ENCODE measurements at regions not wholly inside any gene's neighbourhood (a gene's known extent, or its start where the extent isn't known, plus 50 kb on each side); places are given as distances from the start of the nearest gene placed in this dataset.

- WGBS, 2 experiments (ENCODE audit: low coverage in 1 of 2, low lambda C conversion rate in 2 of 2, missing lambda C conversion rate in 2 of 2), result 64 to 69% methylated on average over 2 of the region's 2 CpGs
Measured at GRCh38 chr13:85650613-85651012, 148.6 kb downstream of the SLITRK6 start.

GRCh38 chr13:85640727-85641126 lies 158.5 kb downstream of the SLITRK6 start:
- no peak for TF ChIP-seq EZH2phosphoT487 (IDR thresholded peaks at IDR 0.05; ENCODE audit: insufficient read depth, low read depth)
- TF ChIP-seq EZH2 (IDR thresholded peaks at IDR 0.05; ENCODE audit: insufficient read depth, poor library complexity, severe bottlenecking), result no peak
- Histone ChIP-seq H3K27ac (no peak overlapping the region), H3K36me3 (ENCODE audit: low read depth) (no peaks in the 10 kb centered on the region), H3K4me1 (ENCODE audit: insufficient read depth) (no peaks in the 10 kb centered on the region), H3K9me2 (ENCODE audit: insufficient read depth) (no peaks in the 10 kb centered on the region), H3K4me3 (no peak overlapping the region), H4K20me1 (ENCODE audit: insufficient read depth) (no peaks in the 10 kb centered on the region), H3F3A (ENCODE audit: insufficient read depth) (no peaks in the 10 kb centered on the region), H3K4me2 (ENCODE audit: unreplicated experiment) (no peak overlapping the region), H3K27me3 (replicated peaks; ENCODE audit: insufficient read depth) (no peaks in the 10 kb centered on the region), H2AFZ (no peak overlapping the region), H3K9me3 (ENCODE audit: low read depth) (peaks cover 3% of the 10 kb centered on the region), H3K79me2 (ENCODE audit: insufficient read depth) (no peaks in the 10 kb centered on the region), H3K9ac (no peak overlapping the region)
- WGBS, 2 experiments (ENCODE audit: low coverage in 1 of 2, low lambda C conversion rate in 2 of 2, missing lambda C conversion rate in 2 of 2), result 20 to 23% methylated on average over 3 of the region's 3 CpGs
- no peak for DNase-seq
- in situ Hi-C loops (cut with MboI), result no loop called here

More at GRCh38 chr13:85650613-85651012, 148.6 kb downstream of the SLITRK6 start:
- Histone ChIP-seq H3K27me3 (replicated peaks; ENCODE audit: insufficient read depth) (no peaks in the 10 kb centered on the region), H3K4me1 (ENCODE audit: insufficient read depth) (no peaks in the 10 kb centered on the region), H3K9ac (no peak overlapping the region), H3K9me3 (ENCODE audit: low read depth) (no peaks in the 10 kb centered on the region), H3K4me2 (ENCODE audit: unreplicated experiment) (no peak overlapping the region), H3K4me3 (no peak overlapping the region), H4K20me1 (ENCODE audit: insufficient read depth) (no peaks in the 10 kb centered on the region), H2AFZ (no peak overlapping the region), H3K79me2 (ENCODE audit: insufficient read depth) (no peaks in the 10 kb centered on the region), H3F3A (ENCODE audit: insufficient read depth) (no peaks in the 10 kb centered on the region), H3K27ac (no peak overlapping the region), H3K36me3 (ENCODE audit: low read depth) (no peaks in the 10 kb centered on the region), H3K9me2 (ENCODE audit: insufficient read depth) (no peaks in the 10 kb centered on the region)
- TF ChIP-seq EZH2 (IDR thresholded peaks at IDR 0.05; ENCODE audit: insufficient read depth, poor library complexity, severe bottlenecking), result no peak
- TF ChIP-seq EZH2phosphoT487 (IDR thresholded peaks at IDR 0.05; ENCODE audit: insufficient read depth, low read depth), result no peak
- in situ Hi-C loops (cut with MboI), result no loop called here
- DNase-seq, result no peak

GRCh38 chr13:85638815-85639393 lies 160.3 kb downstream of the SLITRK6 start:
- no peaks in the 10 kb centered on the region for H3K36me3 ChIP-seq (ENCODE audit: low read depth)
- H3K4me3 ChIP-seq, result no peak overlapping the region
- no peaks in the 10 kb centered on the region for H3K79me2 ChIP-seq (ENCODE audit: insufficient read depth)
- H3K9ac ChIP-seq, result no peak overlapping the region
- H3F3A ChIP-seq (ENCODE audit: insufficient read depth), result no peaks in the 10 kb centered on the region
- DNase-seq, result no peak
- in situ Hi-C loops (cut with MboI), result no loop called here
- TF ChIP-seq EZH2phosphoT487 (IDR thresholded peaks at IDR 0.05; ENCODE audit: insufficient read depth, low read depth), result no peak
- TF ChIP-seq EZH2 (IDR thresholded peaks at IDR 0.05; ENCODE audit: insufficient read depth, poor library complexity, severe bottlenecking), result no peak
- H3K27ac ChIP-seq, result no peak overlapping the region
- no peak overlapping the region for H3K4me2 ChIP-seq (ENCODE audit: unreplicated experiment)
- H2AFZ ChIP-seq, result no peak overlapping the region
- 29 to 35% methylated on average over 11 to 12 of the region's 12 CpGs for WGBS, 2 experiments (ENCODE audit: low coverage in 1 of 2, low lambda C conversion rate in 2 of 2, missing lambda C conversion rate in 2 of 2)
- no peaks in the 10 kb centered on the region for H4K20me1 ChIP-seq (ENCODE audit: insufficient read depth)
- peaks cover 3% of the 10 kb centered on the region for H3K9me3 ChIP-seq (ENCODE audit: low read depth)
- no peaks in the 10 kb centered on the region for H3K4me1 ChIP-seq (ENCODE audit: insufficient read depth)
- no peaks in the 10 kb centered on the region for H3K9me2 ChIP-seq (ENCODE audit: insufficient read depth)
- no peaks in the 10 kb centered on the region for H3K27me3 ChIP-seq (replicated peaks; ENCODE audit: insufficient read depth)

GRCh38 chr13:85638265-85638664 lies 161.0 kb downstream of the SLITRK6 start:
- Histone ChIP-seq H3K4me3 (no peak overlapping the region), H3K4me1 (ENCODE audit: insufficient read depth) (no peaks in the 10 kb centered on the region), H3K79me2 (ENCODE audit: insufficient read depth) (no peaks in the 10 kb centered on the region), H3K36me3 (ENCODE audit: low read depth) (no peaks in the 10 kb centered on the region), H3K4me2 (ENCODE audit: unreplicated experiment) (no peak overlapping the region), H3K27me3 (replicated peaks; ENCODE audit: insufficient read depth) (no peaks in the 10 kb centered on the region), H3K9me3 (ENCODE audit: low read depth) (peaks cover 3% of the 10 kb centered on the region), H3F3A (ENCODE audit: insufficient read depth) (no peaks in the 10 kb centered on the region), H4K20me1 (ENCODE audit: insufficient read depth) (no peaks in the 10 kb centered on the region), H3K9ac (no peak overlapping the region), H2AFZ (no peak overlapping the region), H3K9me2 (ENCODE audit: insufficient read depth) (no peaks in the 10 kb centered on the region), H3K27ac (no peak overlapping the region)
- DNase-seq, result no peak
- TF ChIP-seq EZH2phosphoT487 (IDR thresholded peaks at IDR 0.05; ENCODE audit: insufficient read depth, low read depth) (no peak), EZH2 (IDR thresholded peaks at IDR 0.05; ENCODE audit: insufficient read depth, poor library complexity, severe bottlenecking) (no peak)
- 42 to 43% methylated on average over 6 of the region's 6 CpGs for WGBS, 2 experiments (ENCODE audit: low coverage in 1 of 2, low lambda C conversion rate in 2 of 2, missing lambda C conversion rate in 2 of 2)
- in situ Hi-C loops (cut with MboI), result no loop called here
